ENCODE measurements at regions not wholly inside any gene's neighbourhood (a gene's known extent, or its start where the extent isn't known, plus 50 kb on each side); places are given as distances from the start of the nearest gene placed in this dataset.

GRCh38 chr9:6114424-6114823 lies 99.0 kb upstream of the RANBP6 start:
- DNase-seq (ENCODE audit: low read depth in 1 of 2, low spot score in 1 of 2) (no peak), ATAC-seq (no peak), FAIRE-seq (no peak)
- CTCF ChIA-PET, result interaction anchor here (0.6 to 0.9 kb wide), 2 partner anchors 192 to 385 kb away, joined by 3 to 4 read pairs; no protein-coding TSS in a partner anchor
- no peaks in the 10 kb centered on the region for H3K9me3 ChIP-seq
- H3K27ac ChIP-seq, result no peak overlapping the region
- no peak for TF ChIP-seq BCL3 (IDR thresholded peaks at IDR 0.05)
- TF ChIP-seq CHD4 (IDR thresholded peaks at IDR 0.05; ENCODE audit: borderline replicate concordance), result no peak
- no peak for TF ChIP-seq NPAS2 (CRISPR knock-in tag; IDR thresholded peaks at IDR 0.05; ENCODE audit: borderline replicate concordance)
- no peak for TF ChIP-seq REST (IDR thresholded peaks at IDR 0.05)
- TF ChIP-seq ZSCAN20 (CRISPR knock-in tag; IDR thresholded peaks at IDR 0.05), result no peak
- no peak for TF ChIP-seq FOSL2 (IDR thresholded peaks at IDR 0.05)
- no peak for TF ChIP-seq FOSL2 (CRISPR knock-in tag; IDR thresholded peaks at IDR 0.05)
- TF ChIP-seq USF2 (IDR thresholded peaks at IDR 0.05), result no peak
- TF ChIP-seq RNF2 (IDR thresholded peaks at IDR 0.05; ENCODE audit: borderline replicate concordance, low read depth), result no peak
- no peak for TF ChIP-seq HEYL (CRISPR knock-in tag; IDR thresholded peaks at IDR 0.05)
- TF ChIP-seq RFX5 (IDR thresholded peaks at IDR 0.05), result no peak
- TF ChIP-seq, protein P1, sequence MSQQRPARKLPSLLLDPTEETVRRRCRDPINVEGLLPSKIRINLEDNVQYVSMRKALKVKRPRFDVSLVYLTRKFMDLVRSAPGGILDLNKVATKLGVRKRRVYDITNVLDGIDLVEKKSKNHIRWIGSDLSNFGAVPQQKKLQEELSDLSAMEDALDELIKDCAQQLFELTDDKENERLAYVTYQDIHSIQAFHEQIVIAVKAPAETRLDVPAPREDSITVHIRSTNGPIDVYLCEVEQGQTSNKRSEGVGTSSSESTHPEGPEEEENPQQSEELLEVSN (IDR thresholded peaks at IDR 0.05; ENCODE audit: borderline replicate concordance, low read depth), result no peak
- H3K4me2 ChIP-seq, result no peak overlapping the region
- no peak overlapping the region for H3K4me3 ChIP-seq
- WGBS (ENCODE audit: missing lambda C conversion rate), result 87% methylated on average over 6 of the region's 6 CpGs
- H3K4me1 ChIP-seq, result no peaks in the 10 kb centered on the region
- POLR2A ChIA-PET, result interaction anchor here (1.1 kb wide), 1 partner anchor 8 kb away, joined by 3 read pairs; no protein-coding TSS in a partner anchor

- Histone ChIP-seq H3K27ac (no peak overlapping the region), H3K4me3 (no peak overlapping the region), H3K4me2 (no peak overlapping the region), H3K9me3 (no peaks in the 10 kb centered on the region), H3K4me1 (no peaks in the 10 kb centered on the region)
- TF ChIP-seq JUNB (IDR thresholded peaks at IDR 0.05), result no peak
- WGBS (ENCODE audit: missing lambda C conversion rate), result 55% methylated on average over 5 of the region's 6 CpGs
- DNase-seq (ENCODE audit: low read depth in 1 of 2, low spot score in 1 of 2) (no peak), ATAC-seq (no peak), FAIRE-seq (no peak)
- POLR2A ChIA-PET, result no interaction called here
- CTCF ChIA-PET, result interaction anchor here (0.6 to 0.9 kb wide), 2 partner anchors 192 to 384 kb away, joined by 3 to 4 read pairs; no protein-coding TSS in a partner anchor
Observed at GRCh38 chr9:6113819-6114218, 98.4 kb upstream of the RANBP6 start.

- TF ChIP-seq, protein P2, sequence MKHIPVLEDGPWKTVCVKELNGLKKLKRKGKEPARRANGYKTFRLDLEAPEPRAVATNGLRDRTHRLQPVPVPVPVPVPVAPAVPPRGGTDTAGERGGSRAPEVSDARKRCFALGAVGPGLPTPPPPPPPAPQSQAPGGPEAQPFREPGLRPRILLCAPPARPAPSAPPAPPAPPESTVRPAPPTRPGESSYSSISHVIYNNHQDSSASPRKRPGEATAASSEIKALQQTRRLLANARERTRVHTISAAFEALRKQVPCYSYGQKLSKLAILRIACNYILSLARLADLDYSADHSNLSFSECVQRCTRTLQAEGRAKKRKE (CRISPR knock-in tag; IDR thresholded peaks at IDR 0.05; ENCODE audit: low read depth), result no peak
- TF ChIP-seq NR3C1 (IDR thresholded peaks at IDR 0.05), result no peak
- no peak for TF ChIP-seq ZC3H11A (IDR thresholded peaks at IDR 0.05)
- TF ChIP-seq KDM5A (IDR thresholded peaks at IDR 0.05), result no peak
- no peak for TF ChIP-seq FOXS1 (CRISPR knock-in tag; IDR thresholded peaks at IDR 0.05)
- no peak for TF ChIP-seq EP300 (IDR thresholded peaks at IDR 0.05)
- TF ChIP-seq, protein P3, sequence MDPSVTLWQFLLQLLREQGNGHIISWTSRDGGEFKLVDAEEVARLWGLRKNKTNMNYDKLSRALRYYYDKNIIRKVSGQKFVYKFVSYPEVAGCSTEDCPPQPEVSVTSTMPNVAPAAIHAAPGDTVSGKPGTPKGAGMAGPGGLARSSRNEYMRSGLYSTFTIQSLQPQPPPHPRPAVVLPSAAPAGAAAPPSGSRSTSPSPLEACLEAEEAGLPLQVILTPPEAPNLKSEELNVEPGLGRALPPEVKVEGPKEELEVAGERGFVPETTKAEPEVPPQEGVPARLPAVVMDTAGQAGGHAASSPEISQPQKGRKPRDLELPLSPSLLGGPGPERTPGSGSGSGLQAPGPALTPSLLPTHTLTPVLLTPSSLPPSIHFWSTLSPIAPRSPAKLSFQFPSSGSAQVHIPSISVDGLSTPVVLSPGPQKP (IDR thresholded peaks at IDR 0.05; ENCODE audit: low read depth, low read length), result no peak
- TF ChIP-seq CTCF (IDR thresholded peaks at IDR 0.05), result no peak
- FAIRE-seq (no peak), DNase-seq (ENCODE audit: low read depth in 1 of 2, low spot score in 1 of 2) (no peak), ATAC-seq (no peak)
- Histone ChIP-seq H3K4me1 (no peaks in the 10 kb centered on the region), H3K4me2 (no peak overlapping the region), H3K4me3 (no peak overlapping the region), H3K9me3 (no peaks in the 10 kb centered on the region), H3K27ac (no peak overlapping the region)
- POLR2A ChIA-PET, result no interaction called here
- 78% methylated on average over 5 of the region's 5 CpGs for WGBS (ENCODE audit: missing lambda C conversion rate)
- CTCF ChIA-PET, result no interaction called here
Observed at GRCh38 chr9:6113312-6113711, 97.9 kb upstream of the RANBP6 start.
